Breast epithelium (tissue), 3 donors: ENCODE measurements at regions not wholly inside any gene's neighbourhood (a gene's known extent, or its start where the extent isn't known, plus 50 kb on each side); places are given as distances from the start of the nearest gene placed in this dataset.

Source experiments
- POLR2A ChIP-seq: fragments of 450-650 bp; IDR thresholded peaks from one replicate; pipeline ENCODE4 v1.6.1; 2016; ENCODE audit warnings: antibody characterized with exemption, mild to moderate bottlenecking, moderate library complexity
- POLR2AphosphoS5 ChIP-seq, 3 donors: sonication (generic); formaldehyde crosslinking; IDR thresholded peaks; one replicate each; pipeline ENCODE4 v1.6.1; 2017; ENCODE audit warnings: antibody characterized with exemption in 3 of 3
- TF ChIP-seq, protein P1 (sequence below), 3 donors: fragments of 450-650 bp; IDR thresholded peaks; one replicate each; pipeline ENCODE4 v1.5.1; 2016 to 2017; ENCODE audit warnings: antibody characterized with exemption in 3 of 3, mild to moderate bottlenecking in 3 of 3, moderate library complexity in 3 of 3

GRCh38 chr12:104889735-104890134, 68.4 kb downstream of the SLC41A2 start:
- no peak for TF ChIP-seq POLR2AphosphoS5 (IDR thresholded peaks at IDR 0.05)
- TF ChIP-seq, protein P1, sequence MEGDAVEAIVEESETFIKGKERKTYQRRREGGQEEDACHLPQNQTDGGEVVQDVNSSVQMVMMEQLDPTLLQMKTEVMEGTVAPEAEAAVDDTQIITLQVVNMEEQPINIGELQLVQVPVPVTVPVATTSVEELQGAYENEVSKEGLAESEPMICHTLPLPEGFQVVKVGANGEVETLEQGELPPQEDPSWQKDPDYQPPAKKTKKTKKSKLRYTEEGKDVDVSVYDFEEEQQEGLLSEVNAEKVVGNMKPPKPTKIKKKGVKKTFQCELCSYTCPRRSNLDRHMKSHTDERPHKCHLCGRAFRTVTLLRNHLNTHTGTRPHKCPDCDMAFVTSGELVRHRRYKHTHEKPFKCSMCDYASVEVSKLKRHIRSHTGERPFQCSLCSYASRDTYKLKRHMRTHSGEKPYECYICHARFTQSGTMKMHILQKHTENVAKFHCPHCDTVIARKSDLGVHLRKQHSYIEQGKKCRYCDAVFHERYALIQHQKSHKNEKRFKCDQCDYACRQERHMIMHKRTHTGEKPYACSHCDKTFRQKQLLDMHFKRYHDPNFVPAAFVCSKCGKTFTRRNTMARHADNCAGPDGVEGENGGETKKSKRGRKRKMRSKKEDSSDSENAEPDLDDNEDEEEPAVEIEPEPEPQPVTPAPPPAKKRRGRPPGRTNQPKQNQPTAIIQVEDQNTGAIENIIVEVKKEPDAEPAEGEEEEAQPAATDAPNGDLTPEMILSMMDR (IDR thresholded peaks at IDR 0.05), result no peak
- no peak for TF ChIP-seq POLR2A
